Right atrium auricular region (tissue), 2 donors: ENCODE measurements at regions not wholly inside any gene's neighbourhood (a gene's known extent, or its start where the extent isn't known, plus 50 kb on each side); places are given as distances from the start of the nearest gene placed in this dataset.

Experiments
- DNase-seq: peaks from one replicate; pipeline ENCODE4 v3.0.0-alpha.2; 2019; ENCODE audit warnings: low spot score
- H3K27ac ChIP-seq, 2 donors: fragments of 200-600 bp; sonication (generic); 1 replicate in 1 of 2; 2 replicates in 1 of 2; pipeline ENCODE4 v1.5.1; 2016 to 2019
- H3K27me3 ChIP-seq, 2 donors: fragments of 200-600 bp; sonication (generic); one replicate each; pipeline versions ENCODE4 v1.5.1 to v1.6.0; 2017 to 2019
- H3K36me3 ChIP-seq: fragments of 200-600 bp; sonication (generic); one replicate; pipeline ENCODE4 v1.5.1; 2016
- H3K4me1 ChIP-seq, 2 donors: fragments of 200-600 bp; sonication (generic); one replicate each; pipeline versions ENCODE4 v1.5.1 to v1.6.0; 2017 to 2019
- H3K4me3 ChIP-seq, 2 donors: fragments of 200-600 bp; sonication (generic); 1 replicate in 1 of 2; 2 replicates in 1 of 2; pipeline ENCODE4 v1.5.1; 2017 to 2019; ENCODE audit warnings: mild to moderate bottlenecking in 1 of 2, moderate library complexity in 1 of 2
- H3K9me3 ChIP-seq, 2 donors: fragments of 200-600 bp; sonication (generic); one replicate each; pipeline ENCODE4 v1.5.1; 2019
- CTCF ChIP-seq, 2 donors: fragments of 200-600 bp; sonication (generic); IDR thresholded peaks; one replicate each; pipeline ENCODE4 v1.5.1; 2019; ENCODE audit warnings: antibody characterized with exemption in 2 of 2

- no peak overlapping the region for H3K27ac ChIP-seq
- no peaks in the 10 kb centered on the region for H3K36me3 ChIP-seq
- TF ChIP-seq CTCF (IDR thresholded peaks at IDR 0.05) = no peak
- no peak for DNase-seq
- no peaks in the 10 kb centered on the region for H3K27me3 ChIP-seq
- peaks cover 0 to 4% of the 10 kb centered on the region in 2 donors for H3K4me1 ChIP-seq
- H3K9me3 ChIP-seq = no peaks in the 10 kb centered on the region
- H3K4me3 ChIP-seq = no peak overlapping the region
Measured at GRCh38 chr15:47443839-47444238, 273.5 kb upstream of the SEMA6D start.

GRCh38 chr15:47445723-47446392, 271.4 kb upstream of the SEMA6D start:
- no peaks in the 10 kb centered on the region for H3K27me3 ChIP-seq
- no peaks in the 10 kb centered on the region for H3K9me3 ChIP-seq
- no peaks in the 10 kb centered on the region for H3K36me3 ChIP-seq
- no peak for TF ChIP-seq CTCF (IDR thresholded peaks at IDR 0.05)
- H3K4me3 ChIP-seq = no peak overlapping the region
- no peaks in the 10 kb centered on the region for H3K4me1 ChIP-seq
- no peak overlapping the region for H3K27ac ChIP-seq
- no peak for DNase-seq

GRCh38 chr15:47460795-47461573, 256.3 kb upstream of the SEMA6D start:
- Histone ChIP-seq H3K4me3 (no peak overlapping the region), H3K27ac (no peak overlapping the region), H3K27me3 (no peaks in the 10 kb centered on the region), H3K9me3 (no peaks in the 10 kb centered on the region), H3K4me1 (no peaks in the 10 kb centered on the region), H3K36me3 (no peaks in the 10 kb centered on the region)
- DNase-seq = no peak
- TF ChIP-seq CTCF (IDR thresholded peaks at IDR 0.05) = no peak

GRCh38 chr15:47461652-47462141, 255.6 kb upstream of the SEMA6D start:
- Histone ChIP-seq H3K36me3 (no peaks in the 10 kb centered on the region), H3K27ac (no peak overlapping the region), H3K9me3 (no peaks in the 10 kb centered on the region), H3K4me1 (no peaks in the 10 kb centered on the region), H3K27me3 (no peaks in the 10 kb centered on the region), H3K4me3 (no peak overlapping the region)
- DNase-seq = no peak
- TF ChIP-seq CTCF (IDR thresholded peaks at IDR 0.05) = no peak

- H3K27ac ChIP-seq = no peak overlapping the region
- H3K4me1 ChIP-seq = no peaks in the 10 kb centered on the region
- no peaks in the 10 kb centered on the region for H3K27me3 ChIP-seq
- H3K36me3 ChIP-seq = no peaks in the 10 kb centered on the region
- TF ChIP-seq CTCF (IDR thresholded peaks at IDR 0.05) = no peak
- no peaks in the 10 kb centered on the region for H3K9me3 ChIP-seq
- no peak overlapping the region for H3K4me3 ChIP-seq
- no peak for DNase-seq
Measured at GRCh38 chr15:47466357-47466756, 250.9 kb upstream of the SEMA6D start.
